ENCODE measurements at regions not wholly inside any gene's neighbourhood (a gene's known extent, or its start where the extent isn't known, plus 50 kb on each side); places are given as distances from the start of the nearest gene placed in this dataset.

DNA sequence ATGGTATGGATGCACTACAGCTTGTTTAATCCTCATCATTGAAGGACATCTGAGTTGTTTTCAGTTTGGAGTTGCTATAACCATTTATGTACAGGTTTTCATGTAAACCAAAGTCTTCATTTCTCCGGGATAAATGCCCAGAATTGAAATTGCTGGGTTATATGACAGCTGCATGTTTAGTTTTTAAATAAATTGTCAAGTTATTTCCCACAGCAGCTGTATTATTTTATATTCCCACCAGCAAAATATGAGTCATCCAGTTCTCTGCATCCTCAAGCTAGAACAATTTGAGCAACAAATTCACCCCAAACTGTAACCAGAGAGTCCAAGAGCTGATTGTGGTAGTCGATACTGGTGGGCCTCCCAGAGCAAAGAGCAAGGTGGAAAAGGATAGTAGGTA lies 125.6 kb upstream of the PRNP start:
- Mint-ChIP-seq H3K27ac (no peak overlapping the region), H3K27me3 (peaks cover 38% of the 10 kb centered on the region), H3K4me1 (no peaks in the 10 kb centered on the region), H3K4me3 (no peak overlapping the region), H3K9me3 (ENCODE audit: insufficient read depth) (peaks cover 3% of the 10 kb centered on the region)
- intact Hi-C loops (cut with micrococcal nuclease) = no loop called here
- no CpG with 5 or more reads among the region's 2 CpGs for WGBS (ENCODE audit: insufficient coverage)
- no peak for TF ChIP-seq CTCF (IDR thresholded peaks at IDR 0.05)
- no peak for TF ChIP-seq EZH2 (IDR thresholded peaks at IDR 0.05; ENCODE audit: borderline replicate concordance, insufficient read depth, low read depth, low read length, poor library complexity, severe bottlenecking)
- Histone ChIP-seq H4K20me1 (ENCODE audit: control insufficient read depth, insufficient read depth, low read length, poor library complexity, severe bottlenecking) (no peaks in the 10 kb centered on the region), H3K4me1 (ENCODE audit: control insufficient read depth in 2 of 2, insufficient read depth in 2 of 2, low read length in 2 of 2) (no peaks in the 10 kb centered on the region), H3K9me3 (ENCODE audit: control extremely low read depth in 1 of 3, control insufficient read depth in 2 of 3, insufficient read depth in 1 of 3, low read length in 2 of 3) (peaks cover 0 to 3% (median 0%) of the 10 kb centered on the region in 3 donors), H2AFZ (ENCODE audit: insufficient read depth, low read depth, low read length, poor library complexity, severe bottlenecking) (no peak overlapping the region), H3K9ac (ENCODE audit: low read length) (no peak overlapping the region), H3K36me3 (replicated peaks in 1 of 2; ENCODE audit: control extremely low read depth in 1 of 2, control insufficient read depth in 1 of 2, extremely low read depth in 1 of 2, insufficient read depth in 2 of 2, low read length in 1 of 2) (no peaks in the 10 kb centered on the region), H3K27me3 (replicated peaks in 1 of 4; ENCODE audit: control extremely low read depth in 1 of 4, control insufficient read depth in 3 of 4, insufficient read depth in 4 of 4, low read length in 3 of 4) (peaks cover 0 to 10% (median 2%) of the 10 kb centered on the region in 4 experiments), H3K4me3 (ENCODE audit: control extremely low read depth in 1 of 5, extremely low read depth in 1 of 5, insufficient read depth in 1 of 5, low read depth in 2 of 5, low read length in 4 of 5) (no peak overlapping the region), H3K27ac (ENCODE audit: low read length in 2 of 2) (no peak overlapping the region), H3K4me2 (replicated peaks; ENCODE audit: low read depth, low read length, poor library complexity, severe bottlenecking) (no peak overlapping the region), H3K79me2 (ENCODE audit: control insufficient read depth, insufficient read depth, low read length) (no peaks in the 10 kb centered on the region)
- DNase-seq = no peak
- no peak for ATAC-seq (ENCODE audit: low read depth)
- POLR2A ChIA-PET = no interaction called here
- CTCF ChIA-PET = interaction anchor here (1.7 kb wide), 1 partner anchor 9 kb away, joined by 3 read pairs; no protein-coding TSS in a partner anchor

DNA sequence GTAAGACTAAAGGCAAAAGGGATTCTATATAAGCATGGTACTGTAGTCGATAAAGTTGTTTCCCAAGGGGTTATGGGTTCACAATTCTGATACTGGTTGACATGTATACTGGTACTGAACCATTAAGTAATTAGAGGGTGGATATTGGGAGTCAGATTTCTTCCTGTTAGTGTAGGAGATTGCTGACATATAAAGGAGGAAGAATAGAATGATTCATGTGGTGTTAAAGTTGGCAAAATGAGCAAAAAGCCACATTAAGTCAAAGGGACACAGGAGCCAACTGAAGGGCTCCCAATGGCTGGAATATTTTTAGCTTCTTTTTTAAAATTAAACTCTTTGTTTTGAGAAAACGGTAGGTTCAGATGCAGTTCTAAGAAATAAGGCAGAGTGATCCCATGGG lies 126.3 kb upstream of the PRNP start:
- H2AFZ ChIP-seq (ENCODE audit: insufficient read depth, low read depth, low read length, poor library complexity, severe bottlenecking) = no peak overlapping the region
- no peak overlapping the region for H3K4me3 ChIP-seq (ENCODE audit: control extremely low read depth in 1 of 5, extremely low read depth in 1 of 5, insufficient read depth in 1 of 5, low read depth in 2 of 5, low read length in 4 of 5)
- peaks cover 3% of the 10 kb centered on the region for H3K9me3 Mint-ChIP-seq (ENCODE audit: insufficient read depth)
- H3K27ac ChIP-seq (ENCODE audit: low read length in 2 of 2) = no peak overlapping the region
- no peak overlapping the region for H3K4me2 ChIP-seq (replicated peaks; ENCODE audit: low read depth, low read length, poor library complexity, severe bottlenecking)
- intact Hi-C loops (cut with micrococcal nuclease) = no loop called here
- CTCF ChIA-PET = no interaction called here
- no peak for TF ChIP-seq EZH2 (IDR thresholded peaks at IDR 0.05; ENCODE audit: borderline replicate concordance, insufficient read depth, low read depth, low read length, poor library complexity, severe bottlenecking)
- no peak for TF ChIP-seq CTCF (IDR thresholded peaks at IDR 0.05)
- no peaks in the 10 kb centered on the region for H4K20me1 ChIP-seq (ENCODE audit: control insufficient read depth, insufficient read depth, low read length, poor library complexity, severe bottlenecking)
- 100% methylated on average over 1 of the region's 2 CpGs for WGBS (ENCODE audit: insufficient coverage)
- POLR2A ChIA-PET = no interaction called here
- H3K27me3 Mint-ChIP-seq = peaks cover 36% of the 10 kb centered on the region
- H3K9me3 ChIP-seq (ENCODE audit: control extremely low read depth in 1 of 3, control insufficient read depth in 2 of 3, insufficient read depth in 1 of 3, low read length in 2 of 3) = peaks cover 0 to 3% (median 0%) of the 10 kb centered on the region in 3 donors
- no peak for ATAC-seq (ENCODE audit: low read depth)
- peaks cover 0 to 10% (median 3%) of the 10 kb centered on the region in 4 experiments for H3K27me3 ChIP-seq (replicated peaks in 1 of 4; ENCODE audit: control extremely low read depth in 1 of 4, control insufficient read depth in 3 of 4, insufficient read depth in 4 of 4, low read length in 3 of 4)
- no peak overlapping the region for H3K9ac ChIP-seq (ENCODE audit: low read length)
- no peaks in the 10 kb centered on the region for H3K79me2 ChIP-seq (ENCODE audit: control insufficient read depth, insufficient read depth, low read length)
- DNase-seq = no peak
- no peak overlapping the region for H3K27ac Mint-ChIP-seq
- H3K36me3 ChIP-seq (replicated peaks in 1 of 2; ENCODE audit: control extremely low read depth in 1 of 2, control insufficient read depth in 1 of 2, extremely low read depth in 1 of 2, insufficient read depth in 2 of 2, low read length in 1 of 2) = no peaks in the 10 kb centered on the region
- H3K4me1 Mint-ChIP-seq = no peaks in the 10 kb centered on the region
- H3K4me1 ChIP-seq (ENCODE audit: control insufficient read depth in 2 of 2, insufficient read depth in 2 of 2, low read length in 2 of 2) = no peaks in the 10 kb centered on the region
- H3K4me3 Mint-ChIP-seq = no peak overlapping the region

All from B cell (primary cell).